ENCODE measurements at regions not wholly inside any gene's neighbourhood (a gene's known extent, or its start where the extent isn't known, plus 50 kb on each side); places are given as distances from the start of the nearest gene placed in this dataset.
"Not testable (repeated sequence)": the region's sequence is repeated elsewhere in the genome, so short reads cannot be mapped to it uniquely, and the experiment has no call there.

DNA sequence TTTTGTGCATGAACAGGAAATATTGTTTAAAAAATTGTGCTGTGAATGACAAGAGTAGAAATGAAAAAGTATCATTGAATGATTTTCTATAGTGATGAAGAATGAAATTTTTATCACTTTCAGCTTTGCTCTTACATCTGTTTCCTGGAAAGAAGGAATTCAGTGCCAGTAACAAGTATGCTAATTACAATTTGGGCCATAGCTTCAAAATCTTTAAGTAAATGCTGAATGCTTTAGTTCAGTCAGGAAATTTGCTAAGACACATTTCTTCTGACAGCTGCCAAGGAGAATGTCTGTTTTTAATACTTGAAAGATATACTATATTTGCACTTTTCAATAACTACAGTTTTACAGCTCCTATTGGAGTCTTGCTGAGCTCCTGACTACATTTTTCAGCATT is 203.7 kb upstream of the RSPO3 start:
- no peak for DNase-seq

DNA sequence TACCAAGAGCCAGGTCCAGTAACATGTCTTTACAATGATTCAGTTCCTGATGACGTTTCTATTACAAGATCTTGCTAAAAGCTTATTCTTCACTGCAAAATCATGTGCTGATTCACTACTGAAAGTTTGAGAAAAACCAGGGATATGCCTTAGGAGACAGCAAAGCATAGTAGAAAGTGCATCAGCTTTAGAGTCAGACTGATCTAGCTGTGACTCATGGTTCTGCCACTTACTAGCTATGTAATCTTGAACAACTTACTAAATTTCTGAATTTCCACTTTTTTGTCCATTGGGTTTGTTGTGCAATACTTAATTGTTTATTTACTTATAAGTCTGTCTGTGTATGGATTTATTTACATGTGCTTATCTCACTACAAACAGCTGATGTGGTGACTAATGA is 198.5 kb upstream of the RSPO3 start:
- no peak for DNase-seq

DNA sequence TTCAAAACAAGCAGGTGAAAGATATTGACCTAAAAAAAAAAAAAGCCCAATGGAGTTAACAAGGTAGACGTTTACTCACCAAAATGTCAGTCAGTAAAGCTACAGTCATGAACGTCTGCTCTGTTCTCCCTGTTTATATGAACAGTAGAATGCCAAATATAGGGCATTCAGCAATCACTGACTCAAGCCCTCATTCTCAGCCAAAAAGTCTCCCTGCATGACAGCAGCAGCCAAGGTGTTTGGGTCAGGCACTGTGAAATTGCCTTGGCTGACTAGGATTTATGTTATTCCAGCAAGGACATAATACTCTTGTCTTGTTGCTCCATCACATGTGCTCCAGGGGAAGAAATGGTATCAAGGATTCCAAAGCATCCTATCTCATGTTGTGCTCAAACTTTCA is 194.7 kb upstream of the RSPO3 start:
- no peak for DNase-seq

DNA sequence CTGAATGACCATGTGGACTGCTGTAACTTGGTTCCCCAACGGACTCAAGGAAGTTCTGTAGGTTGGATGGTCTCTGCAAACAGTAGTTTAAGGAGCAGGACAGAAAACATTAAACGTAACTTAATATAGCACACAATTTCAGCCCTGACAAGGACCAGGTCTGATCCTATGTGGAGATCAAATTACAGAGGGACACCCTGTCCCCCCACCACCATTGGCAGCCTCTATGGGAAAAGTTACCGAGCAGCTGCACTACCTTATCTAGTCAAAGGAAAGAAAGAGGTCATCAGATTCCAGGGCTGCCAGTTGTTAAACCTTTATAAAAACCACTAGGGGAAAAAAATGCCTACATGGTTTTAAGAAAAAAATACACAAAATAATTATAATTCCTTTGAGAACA is 191.5 kb upstream of the RSPO3 start:
- no peak for DNase-seq

DNA sequence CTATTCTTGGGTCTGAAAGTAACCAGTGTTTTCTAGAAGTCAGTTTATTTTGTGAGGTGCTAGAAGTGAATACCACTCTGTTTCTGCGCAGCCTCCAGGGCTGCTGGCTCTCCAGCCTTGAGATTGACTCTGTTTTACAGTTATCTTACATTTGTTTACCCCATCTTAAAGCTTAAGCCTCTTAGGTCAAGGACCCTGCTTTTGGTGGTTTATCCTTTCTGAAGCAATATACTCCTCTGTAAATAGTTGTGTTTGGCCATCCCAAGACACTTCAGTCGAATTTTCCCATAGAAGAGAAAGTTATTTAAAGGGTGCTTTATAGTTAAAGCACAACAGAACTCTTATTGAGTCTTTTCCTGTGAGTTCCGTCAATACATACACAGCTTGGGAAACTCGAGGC is 190.6 kb upstream of the RSPO3 start:
- no peak for DNase-seq

DNA sequence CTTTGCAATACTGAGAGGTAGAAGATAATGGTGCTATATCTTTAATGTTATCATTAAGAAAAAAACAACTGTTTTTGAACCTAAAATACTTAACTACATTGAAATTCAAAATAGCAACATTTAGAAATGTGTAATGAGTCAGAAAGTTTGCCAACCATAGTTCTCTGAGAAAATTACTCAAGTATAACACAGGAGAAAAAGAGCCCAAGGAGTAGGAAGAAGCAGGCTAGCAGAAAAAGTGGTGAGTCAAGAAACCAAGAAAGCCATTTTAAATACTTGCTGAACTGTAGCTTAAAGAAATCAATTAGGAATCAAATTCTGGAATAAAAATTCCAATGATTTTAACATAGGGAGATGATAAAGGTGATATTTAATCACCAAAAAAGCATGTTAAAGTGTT is 181.0 kb upstream of the RSPO3 start:
- DNase-seq, result no peak

DNA sequence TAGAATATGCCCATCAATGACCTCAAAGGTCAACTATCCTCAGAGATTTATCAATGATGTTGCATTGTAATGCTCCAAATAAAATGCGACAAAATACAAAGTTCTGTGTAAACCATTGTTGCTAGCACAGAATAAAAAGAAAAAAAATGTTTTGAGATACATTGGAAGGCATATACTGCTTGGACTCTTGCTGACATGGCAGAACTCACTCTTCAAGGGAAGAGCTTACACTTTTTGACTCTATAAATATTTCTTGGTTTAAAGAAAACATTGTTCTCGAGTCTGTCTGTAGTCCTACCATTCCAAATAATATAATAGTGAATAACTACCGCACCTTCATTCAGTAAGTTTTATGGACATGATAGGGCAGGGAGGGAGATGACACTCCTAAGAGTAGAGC is 178.7 kb upstream of the RSPO3 start:
- no peak for DNase-seq

DNA sequence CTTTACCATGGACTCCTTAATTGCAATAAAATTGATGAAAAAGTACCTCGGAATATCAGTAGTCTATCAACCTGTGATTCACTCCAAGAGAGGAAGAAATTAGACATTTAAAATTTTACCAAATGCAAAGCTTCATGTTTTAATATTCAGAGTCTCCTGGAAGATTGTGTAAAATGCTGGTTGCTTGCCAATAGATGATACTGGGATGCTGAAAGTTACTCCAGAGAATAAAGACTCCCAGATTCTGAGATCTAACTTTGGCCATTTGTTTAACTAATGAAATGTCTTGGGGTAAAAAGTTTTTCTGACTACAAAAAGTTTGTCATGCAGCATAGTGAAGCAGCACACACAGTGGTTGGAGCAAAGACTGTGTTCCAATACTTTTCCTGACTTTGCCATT is 176.7 kb upstream of the RSPO3 start:
- no peak for DNase-seq

DNA sequence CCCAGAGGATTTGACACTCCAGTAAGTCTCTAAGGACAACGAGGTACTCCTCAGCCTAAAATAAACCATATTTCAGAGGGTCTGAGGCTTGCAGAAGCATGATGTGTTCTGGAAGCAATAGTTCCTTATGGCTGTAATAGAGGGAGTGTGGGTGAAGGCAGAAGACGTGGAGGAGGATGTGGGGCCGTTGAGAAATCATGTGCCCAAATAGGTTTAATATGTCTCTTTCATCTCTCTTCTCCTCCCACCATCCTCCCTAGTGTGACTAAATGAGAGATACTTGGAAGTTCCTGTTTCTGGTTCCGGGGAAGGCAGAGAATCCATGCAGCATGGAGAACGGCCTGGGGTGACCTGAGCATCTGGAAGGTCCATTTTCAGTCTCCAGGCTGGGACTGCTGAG is 174.0 kb upstream of the RSPO3 start:
- DNase-seq, result no peak

DNA sequence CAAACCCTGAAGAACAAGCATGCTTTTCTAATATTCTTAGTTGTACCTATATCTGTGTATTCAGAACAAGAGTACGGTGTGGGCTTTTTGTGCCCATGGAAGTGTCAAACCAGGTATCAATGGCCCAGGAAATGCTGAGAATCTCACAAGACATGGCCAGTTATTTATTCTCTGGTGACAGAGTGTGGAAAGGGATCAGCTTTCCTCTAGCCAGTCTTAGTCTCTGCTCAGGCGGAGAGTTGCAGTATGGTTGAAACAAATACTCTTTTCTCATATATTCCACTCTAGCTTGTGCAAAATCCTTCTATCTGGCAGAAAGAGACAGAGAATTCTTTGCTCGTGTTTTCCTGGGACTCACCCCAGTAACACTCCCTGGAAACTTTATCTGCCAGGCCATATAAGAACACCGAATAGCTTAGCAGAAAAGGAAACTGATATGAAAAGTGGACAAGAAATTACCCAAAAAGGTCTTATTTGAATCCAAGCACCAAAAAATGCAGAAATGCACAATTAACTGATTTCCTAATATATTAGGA is 173.3 kb upstream of the RSPO3 start:
- DNase-seq, result no peak

DNA sequence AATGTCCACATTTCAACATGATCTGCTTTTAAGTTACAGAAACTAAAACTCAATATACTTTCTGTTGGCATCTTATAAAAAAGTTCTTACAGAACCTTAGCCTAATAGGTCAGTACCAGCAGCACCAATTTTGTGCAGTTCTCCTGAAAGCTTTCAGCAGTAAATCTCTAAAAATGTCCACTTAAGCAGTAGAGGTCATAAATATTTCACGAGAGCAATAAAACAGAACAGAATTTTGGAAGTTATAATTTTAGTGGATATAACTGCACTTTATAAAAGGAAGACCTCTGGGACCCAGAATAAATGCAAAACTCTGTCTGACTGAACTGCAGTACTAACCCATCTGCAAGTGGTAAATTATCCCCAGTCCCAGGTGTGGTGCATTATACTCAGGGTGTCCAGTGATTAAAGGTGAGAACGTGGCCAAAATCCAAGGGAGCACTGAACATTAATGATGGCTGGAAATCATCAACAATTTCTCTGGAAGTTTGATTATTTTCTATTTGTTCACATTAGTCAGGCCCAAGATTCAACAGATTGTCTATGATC is 172.6 kb upstream of the RSPO3 start:
- no peak for DNase-seq

DNA sequence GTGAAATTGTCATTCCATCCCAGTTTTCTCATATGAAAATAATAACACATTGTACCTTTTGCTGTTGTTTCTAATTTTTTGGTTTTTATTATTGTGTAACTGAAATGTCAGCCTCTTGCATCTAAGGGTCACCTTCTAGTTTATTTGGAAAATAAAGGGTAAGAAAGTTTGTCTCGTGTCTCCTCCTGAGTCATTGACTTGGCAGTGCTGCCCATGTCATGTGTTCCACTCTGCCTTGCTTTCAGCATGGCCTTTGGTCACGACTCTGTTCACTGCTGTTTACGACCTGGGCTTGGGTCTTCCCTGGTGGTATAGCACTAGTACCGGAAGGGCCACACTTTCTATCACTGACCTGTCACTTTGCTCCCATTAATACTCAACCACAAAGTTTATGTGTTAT is 171.4 kb upstream of the RSPO3 start:
- DNase-seq, result no peak

DNA sequence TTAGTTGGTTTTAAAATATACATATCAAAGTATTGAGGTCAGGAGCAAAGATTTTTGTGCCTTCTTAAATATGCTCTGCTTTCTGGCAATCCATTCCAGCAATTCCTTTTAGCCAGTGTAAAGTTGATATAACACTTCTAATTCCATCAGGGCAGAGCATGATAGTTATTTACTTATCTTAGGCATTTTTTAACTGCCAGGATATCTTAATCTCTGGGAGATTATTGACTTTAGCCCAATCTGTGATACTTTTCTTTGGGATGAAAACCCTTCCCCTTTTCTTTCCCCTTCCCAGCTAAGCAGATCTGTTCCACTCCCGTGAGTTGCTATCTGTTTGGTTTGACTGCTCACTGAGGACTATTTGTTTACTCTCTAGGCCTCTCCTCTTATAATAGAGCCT is 168.7 kb upstream of the RSPO3 start:
- no peak for DNase-seq

DNA sequence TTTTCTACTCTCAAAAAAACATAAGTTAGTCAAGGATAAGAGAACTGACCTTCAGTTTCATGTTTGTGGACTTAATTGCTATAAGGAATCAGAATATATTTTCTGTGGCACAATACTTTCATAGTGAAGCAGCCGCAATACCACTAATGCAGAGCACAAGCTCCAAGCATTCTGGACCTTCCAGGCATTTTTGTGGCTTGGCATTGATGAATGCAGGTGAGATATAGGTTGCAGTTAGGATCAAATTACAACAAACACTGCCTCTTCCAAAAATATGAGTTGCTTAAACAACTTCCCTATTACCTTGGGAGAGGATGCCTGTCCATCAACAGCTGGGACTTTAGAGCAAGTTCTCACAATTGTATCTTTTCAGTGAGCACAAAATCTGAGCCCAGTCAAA is 162.8 kb upstream of the RSPO3 start:
- no peak for DNase-seq

DNA sequence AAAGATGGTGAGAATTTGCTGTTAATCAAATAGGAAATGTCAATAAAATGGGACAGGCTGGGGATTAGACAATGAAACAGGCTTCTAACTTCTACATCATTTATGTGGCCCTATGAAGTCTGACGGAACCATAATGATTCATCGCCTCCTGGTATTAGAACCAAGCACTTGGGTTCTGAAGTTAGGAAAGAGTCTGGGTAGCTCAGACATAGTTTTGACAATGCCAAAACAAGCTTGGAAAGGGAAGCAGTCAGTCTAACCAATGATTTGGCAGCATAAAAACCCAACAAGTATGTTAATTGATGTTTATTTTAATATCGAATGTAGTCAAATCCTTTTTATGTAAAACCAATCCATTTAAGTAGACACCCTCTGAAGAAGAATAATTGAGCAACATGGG is 160.8 kb upstream of the RSPO3 start:
- DNase-seq, result no peak

DNA sequence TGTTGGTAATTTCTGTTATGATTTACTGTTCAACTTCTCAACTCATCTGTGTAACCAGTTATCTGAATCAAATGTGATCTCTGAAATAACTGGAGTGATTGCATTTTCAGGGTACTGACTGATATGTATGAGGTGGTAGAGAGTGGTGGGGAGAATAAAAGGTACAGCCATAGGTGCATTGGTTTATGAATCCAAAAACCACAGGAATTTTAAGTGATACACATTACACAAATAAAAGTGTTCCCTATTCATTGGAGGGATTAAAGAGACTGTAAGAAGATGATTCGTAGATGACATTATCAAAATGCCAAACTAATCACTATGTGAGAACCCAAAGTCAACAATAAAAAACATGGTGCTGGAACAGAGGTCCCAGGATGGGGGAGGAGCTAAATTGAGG is 158.7 kb upstream of the RSPO3 start:
- DNase-seq, result no peak

DNA sequence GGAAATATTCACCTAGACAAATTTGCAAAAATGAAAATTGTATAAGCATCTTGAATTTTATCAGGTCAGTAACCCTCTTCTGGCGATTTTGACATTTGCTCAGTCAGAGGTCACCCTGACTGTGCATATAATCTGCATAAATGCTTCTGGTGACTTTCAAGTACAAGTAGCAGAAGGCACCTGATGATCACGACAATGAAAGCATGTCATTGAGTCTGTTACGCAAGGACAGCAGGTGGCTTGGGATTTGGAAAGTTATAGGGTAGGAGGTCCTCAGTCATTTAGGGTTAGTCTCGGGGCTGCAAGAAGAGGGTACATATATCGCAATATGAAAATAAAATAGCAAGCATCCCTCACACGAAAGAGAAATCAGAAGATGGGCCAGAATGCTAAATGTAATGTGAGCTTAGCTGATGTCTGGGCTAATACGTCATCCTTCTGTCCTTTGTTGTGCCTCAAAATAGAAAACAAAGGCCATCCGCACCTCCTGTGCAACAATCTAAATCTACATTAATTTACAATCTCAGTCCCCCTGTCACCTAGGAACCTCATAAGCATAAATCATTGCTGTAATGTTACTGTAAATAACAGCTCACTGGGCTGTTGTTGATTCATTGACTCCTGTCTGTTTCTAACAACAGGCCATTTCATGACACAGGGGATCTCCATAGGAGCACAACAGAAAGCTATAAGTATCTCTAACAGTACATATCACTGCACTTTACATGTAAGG is 155.2 kb upstream of the RSPO3 start:
- DNase-seq, result peak in 1 of 2 experiments; percentile 19

DNA sequence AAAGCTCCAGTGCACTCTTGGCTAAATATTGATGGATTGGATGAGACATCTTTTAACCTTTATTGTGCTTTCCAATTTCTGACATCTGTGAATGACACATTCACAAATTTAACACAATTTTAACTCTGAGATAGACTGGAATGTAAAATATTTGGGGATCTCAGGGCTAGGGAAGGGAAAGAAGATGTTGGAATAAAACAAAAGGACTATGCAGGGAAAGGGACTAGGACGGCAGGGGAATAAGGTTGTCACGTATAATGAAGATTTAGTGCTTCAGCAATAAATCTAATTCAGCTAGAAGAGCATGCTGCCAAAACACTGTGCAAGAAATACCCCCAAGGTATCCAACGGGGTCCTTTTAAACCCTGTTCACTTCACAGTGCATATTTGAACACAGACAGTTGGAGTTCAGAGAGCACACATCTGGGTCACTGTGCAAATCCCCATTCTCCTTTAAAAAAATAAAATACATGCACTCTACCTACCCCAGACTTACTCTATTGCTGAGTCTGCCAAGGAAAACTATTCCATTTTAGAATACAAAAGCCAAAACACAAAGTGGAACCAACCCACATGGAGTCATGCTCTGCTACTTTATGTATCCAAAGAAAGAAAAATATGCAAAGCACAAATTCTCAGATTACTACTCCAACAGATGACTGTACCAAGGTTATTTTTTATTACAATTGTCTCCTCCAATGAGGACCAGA is 151.0 kb upstream of the RSPO3 start:
- no peak for DNase-seq

DNA sequence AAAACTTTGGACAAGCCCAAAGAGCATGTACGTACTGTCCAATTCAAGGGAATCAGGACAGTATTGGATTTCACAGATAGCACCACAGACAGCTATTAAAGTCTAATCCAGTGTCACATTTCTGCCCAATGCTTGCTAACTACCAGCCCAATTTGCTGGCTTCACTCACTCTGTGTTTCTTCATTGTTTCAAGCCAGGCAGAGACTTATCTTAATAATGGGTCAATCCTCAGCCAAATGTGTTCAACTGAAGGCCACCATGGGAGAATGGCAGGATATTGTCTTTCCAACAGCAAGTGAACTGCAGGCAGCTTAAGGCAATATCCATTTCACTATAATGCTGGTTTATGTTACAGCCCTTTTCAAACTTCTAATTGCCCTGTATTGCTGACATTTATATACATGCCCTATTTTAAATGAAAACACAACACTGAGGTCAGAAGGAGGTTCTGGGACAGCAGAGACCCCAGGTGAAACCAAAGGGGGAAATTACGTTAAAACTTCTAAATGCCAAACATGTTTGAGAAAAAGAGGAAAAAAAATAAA is 142.1 kb upstream of the RSPO3 start:
- DNase-seq, result no peak

DNA sequence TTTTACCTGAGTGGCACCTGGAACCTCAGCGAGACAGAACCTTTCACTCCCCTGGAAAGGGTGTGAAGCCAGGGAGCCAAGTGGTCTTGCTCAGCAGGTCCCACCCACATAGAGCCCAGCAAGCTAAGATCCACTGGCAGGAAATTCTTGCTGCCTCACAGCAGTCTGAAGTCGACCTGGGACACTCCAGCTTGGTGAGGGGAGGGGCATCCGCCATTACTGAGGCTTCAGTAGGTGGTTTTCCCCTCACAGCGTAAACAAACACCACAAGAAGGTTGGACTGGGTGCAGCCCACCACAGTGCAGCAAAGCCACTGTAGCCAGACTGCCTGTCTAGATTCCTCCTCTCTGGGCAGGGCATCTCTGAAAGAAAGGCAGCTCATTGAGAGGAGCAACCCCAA is 134.7 kb upstream of the RSPO3 start:
- no peak for DNase-seq

DNA sequence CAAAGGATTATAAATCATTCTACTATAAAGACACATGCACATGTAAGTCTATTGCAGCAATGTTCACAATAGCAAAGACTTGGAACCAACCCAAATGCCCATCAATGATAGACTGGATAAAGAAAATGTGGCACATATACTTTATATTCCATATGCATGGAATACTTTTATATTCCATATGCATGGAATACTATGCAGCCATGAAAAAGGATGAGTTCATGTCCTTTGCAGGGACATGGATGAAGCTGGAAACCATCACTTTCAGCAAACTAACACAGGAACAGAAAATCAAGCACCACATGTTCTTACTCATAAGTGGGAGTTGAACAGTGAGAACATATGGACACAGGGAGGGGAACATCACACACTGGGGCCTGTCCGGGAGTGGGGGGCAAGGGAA is 130.3 kb upstream of the RSPO3 start:
- not testable (repeated sequence) for DNase-seq

DNA sequence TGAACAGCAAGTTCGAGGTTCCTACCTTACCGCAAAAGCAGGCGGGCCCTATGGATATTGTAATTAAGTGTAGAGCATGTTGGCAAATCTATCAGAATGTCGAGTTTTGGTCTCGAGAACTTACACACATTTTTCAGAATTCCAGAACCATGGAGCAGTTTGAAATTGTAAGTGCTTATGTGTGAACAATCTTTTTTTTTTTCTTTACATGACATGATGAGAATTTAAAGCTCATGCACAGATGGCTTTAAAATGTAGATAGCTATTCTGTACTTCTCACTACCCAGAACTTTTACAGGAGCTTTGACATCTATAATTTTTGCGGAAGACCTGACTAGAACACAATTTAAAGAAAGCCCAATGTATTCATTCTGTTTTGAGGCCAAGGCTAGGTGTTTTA is 117.8 kb upstream of the RSPO3 start:
- no peak for DNase-seq

DNA sequence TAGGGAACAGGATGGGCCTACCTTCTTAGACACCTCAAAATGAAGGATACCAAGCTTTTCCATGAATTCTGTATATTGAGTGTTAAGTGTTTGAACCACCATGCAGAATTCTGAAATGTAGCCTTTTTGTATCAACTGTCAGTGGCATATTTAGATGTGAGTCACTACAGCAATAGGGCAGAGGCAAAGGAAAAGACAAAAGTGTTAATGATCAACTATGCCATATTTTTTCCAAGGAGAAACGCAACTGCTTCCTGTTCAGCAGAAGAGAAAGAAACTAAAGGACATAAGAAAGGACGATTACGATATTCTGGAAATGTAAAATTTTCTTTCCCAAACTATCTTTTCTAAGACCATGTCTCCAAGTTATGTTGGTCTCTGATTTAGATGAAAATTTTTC is 104.6 kb upstream of the RSPO3 start:
- DNase-seq, result no peak

DNA sequence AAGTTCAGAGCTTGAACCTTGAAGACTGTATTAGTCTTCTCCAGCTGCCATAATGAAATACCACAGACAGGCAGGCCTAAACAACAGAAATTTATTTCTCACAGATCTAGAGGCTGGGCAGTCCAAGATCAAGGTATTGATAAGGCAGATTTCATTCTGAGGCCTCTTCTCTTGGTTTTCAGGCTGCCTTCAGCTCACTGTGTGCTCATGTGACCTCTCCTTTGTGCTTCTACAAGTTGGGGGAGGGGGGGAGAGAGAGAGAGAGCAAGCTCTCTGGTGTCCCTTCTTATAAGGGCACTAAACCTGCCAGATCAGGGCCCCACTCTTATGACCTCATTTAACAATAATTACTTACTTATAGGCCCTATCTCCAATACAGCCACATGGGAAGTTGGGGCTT is 102.6 kb upstream of the RSPO3 start:
- DNase-seq, result no peak

Measured in NCI-H1930 (cell line).